HUES48 (cell line): ENCODE measurements at regions not wholly inside any gene's neighbourhood (a gene's known extent, or its start where the extent isn't known, plus 50 kb on each side); places are given as distances from the start of the nearest gene placed in this dataset.
"Not testable (repeated sequence)": the region's sequence is repeated elsewhere in the genome, so short reads cannot be mapped to it uniquely, and the experiment has no call there.

Experiments
- H3K27ac ChIP-seq: one replicate; pipeline ENCODE4 v1.7.0; 2013; ENCODE audit warnings: low read depth, low read length, inconsistent platforms
- H3K27me3 ChIP-seq: 2 replicates; pipeline ENCODE4 v1.6.1; 2013; ENCODE audit warnings: mild to moderate bottlenecking, low read length; ENCODE audit not compliant: control insufficient read depth, insufficient read depth
- H3K36me3 ChIP-seq: 2 replicates; pipeline ENCODE4 v1.6.1; 2013; ENCODE audit warnings: low read length; ENCODE audit not compliant: control insufficient read depth, insufficient read depth
- H3K4me1 ChIP-seq: 2 replicates; pipeline ENCODE4 v1.6.1; 2013; ENCODE audit warnings: mild to moderate bottlenecking, low read length; ENCODE audit not compliant: control insufficient read depth, insufficient read depth
- H3K4me3 ChIP-seq: 2 replicates; pipeline ENCODE4 v1.5.1; 2013; ENCODE audit warnings: mild to moderate bottlenecking, low read depth, low read length
- H3K9ac ChIP-seq: 2 replicates; pipeline ENCODE4 v1.6.1; 2013; ENCODE audit warnings: mild to moderate bottlenecking, low read depth, low read length, moderate library complexity
- H3K9me3 ChIP-seq: 2 replicates; pipeline ENCODE4 v1.6.1; 2013; ENCODE audit warnings: low read length; ENCODE audit not compliant: control insufficient read depth, insufficient read depth

DNA sequence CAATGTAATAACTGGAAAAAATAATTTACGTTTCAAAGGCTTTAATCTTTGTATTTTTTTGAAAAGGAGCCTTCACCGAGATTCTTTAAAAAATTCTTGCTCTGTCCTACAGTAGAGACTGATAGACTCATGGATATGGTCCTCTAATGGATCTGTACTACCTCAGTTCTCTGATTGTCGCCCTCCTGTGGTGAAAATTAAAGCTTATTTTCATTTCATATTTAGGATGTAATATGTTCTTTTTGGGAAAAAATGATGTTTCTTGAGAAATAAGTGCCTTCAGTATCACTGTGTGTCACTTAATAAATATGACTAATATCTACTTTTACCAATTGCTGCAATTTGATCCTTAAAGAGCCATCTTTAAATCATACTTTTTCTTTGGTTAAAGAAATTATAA, 4593.3 kb upstream of the OR11H1 start:
- peaks cover 50% of the 10 kb centered on the region for H3K9me3 ChIP-seq
- not testable (repeated sequence) for H3K4me1 ChIP-seq

DNA sequence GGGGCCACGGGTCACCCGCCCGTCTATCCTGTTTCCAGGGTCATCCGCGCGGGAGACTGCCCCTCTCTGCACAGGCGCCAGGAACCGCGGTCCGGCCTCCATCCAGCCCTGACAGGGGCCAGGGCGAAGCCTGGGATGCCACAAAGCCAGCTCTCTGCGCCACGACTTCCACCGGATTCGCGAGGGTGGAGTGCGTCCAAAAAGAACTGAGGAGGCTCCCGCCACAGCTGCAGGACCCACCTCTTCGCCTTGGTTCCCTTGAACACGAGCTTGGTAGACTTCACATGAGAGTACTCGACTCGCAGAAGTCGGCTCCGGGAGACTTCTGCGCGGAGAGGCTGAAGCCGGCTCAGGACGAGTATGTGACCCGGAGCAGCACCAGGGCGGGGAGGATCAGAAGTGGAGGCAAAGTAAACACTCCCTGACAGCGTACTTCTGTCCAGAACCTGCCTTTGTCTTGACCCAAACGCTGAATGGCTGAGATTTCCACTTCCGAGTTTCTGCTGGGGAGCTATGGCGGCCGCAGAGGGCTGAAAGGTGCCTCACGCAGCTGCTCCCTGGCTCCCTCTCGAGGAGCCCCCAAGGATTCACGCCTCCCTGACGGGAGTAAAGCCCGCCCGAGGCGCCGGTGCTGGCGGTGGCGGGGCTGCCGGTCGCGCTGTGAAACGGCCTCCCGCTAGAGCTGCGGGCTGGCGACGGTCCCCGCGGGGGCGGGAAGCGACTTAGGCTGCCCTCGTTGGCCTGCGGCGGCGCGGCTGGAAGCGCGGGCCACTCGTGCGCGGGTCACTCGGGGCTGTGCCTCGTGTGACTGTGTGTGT, 4566.7 kb upstream of the OR11H1 start:
- Histone ChIP-seq H3K4me1 (no peaks in the 10 kb centered on the region), H3K9me3 (peaks cover 81% of the 10 kb centered on the region), H3K4me3 (no peak overlapping the region), H3K27ac (no peak overlapping the region), H3K36me3 (no peaks in the 10 kb centered on the region), H3K27me3 (no peaks in the 10 kb centered on the region), H3K9ac (no peak overlapping the region)

More for the DNA sequence above, 4593.3 kb upstream of the OR11H1 start:
- H3K4me3 ChIP-seq, H3K9ac ChIP-seq, H3K36me3 ChIP-seq, H3K27me3 ChIP-seq, H3K27ac ChIP-seq: not testable (repeated sequence)

DNA sequence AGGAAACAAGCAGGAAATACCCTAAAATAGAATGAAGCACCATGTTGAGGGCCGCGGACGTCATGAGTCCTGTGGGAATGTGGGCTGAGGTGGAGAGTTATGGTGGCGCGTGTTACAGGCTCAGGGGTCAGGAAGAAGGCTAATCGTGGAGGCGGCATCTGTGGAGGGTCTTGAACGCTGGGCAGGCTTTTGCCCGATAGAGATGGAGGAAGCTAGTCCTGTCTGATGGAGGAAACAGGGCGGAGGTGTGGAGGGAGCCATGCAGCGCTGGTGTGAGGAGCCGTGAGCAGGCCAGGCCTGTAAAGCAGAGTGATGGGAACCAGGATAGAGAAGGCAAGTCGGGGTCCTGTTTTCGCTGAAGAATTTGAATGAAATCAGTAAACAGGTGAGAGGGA, 4566.1 kb upstream of the OR11H1 start:
- not testable (repeated sequence) for H3K27ac ChIP-seq, H3K9ac ChIP-seq, H3K36me3 ChIP-seq, H3K4me3 ChIP-seq, H3K4me1 ChIP-seq, H3K27me3 ChIP-seq
- H3K9me3 ChIP-seq = peaks cover 79% of the 10 kb centered on the region
